ENCODE measurements at regions not wholly inside any gene's neighbourhood (a gene's known extent, or its start where the extent isn't known, plus 50 kb on each side); places are given as distances from the start of the nearest gene placed in this dataset.

DNA sequence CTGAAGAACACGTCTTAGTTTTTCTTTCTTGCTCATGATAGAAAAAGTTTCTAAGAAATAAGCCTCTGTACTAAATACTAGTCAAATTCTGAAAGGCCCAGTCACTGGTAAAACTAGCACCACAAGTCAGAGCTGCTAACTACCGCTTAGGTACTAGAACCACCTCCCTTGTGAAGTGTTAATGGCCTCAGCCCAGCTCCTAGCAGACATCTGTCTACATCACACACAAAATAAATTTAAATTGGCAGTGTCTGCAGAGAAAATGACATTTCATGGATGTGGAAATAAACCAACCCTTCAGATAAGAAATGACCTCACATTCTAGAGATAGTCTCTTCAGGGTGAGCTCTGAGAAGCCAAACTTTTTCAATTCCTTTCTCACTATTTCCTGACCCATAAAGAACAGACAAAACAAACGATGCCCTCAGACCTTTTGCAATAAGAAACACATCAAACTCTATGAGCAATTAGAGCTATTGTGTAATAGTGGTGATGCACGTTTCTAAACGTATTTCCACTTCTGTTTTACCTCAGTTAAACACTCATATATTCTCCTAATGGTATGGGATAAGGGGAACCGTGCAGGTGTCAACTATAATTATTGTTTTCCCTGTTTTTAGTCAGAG, 70.3 kb upstream of the DSG1 start:
- DNase-seq, result no peak

DNA sequence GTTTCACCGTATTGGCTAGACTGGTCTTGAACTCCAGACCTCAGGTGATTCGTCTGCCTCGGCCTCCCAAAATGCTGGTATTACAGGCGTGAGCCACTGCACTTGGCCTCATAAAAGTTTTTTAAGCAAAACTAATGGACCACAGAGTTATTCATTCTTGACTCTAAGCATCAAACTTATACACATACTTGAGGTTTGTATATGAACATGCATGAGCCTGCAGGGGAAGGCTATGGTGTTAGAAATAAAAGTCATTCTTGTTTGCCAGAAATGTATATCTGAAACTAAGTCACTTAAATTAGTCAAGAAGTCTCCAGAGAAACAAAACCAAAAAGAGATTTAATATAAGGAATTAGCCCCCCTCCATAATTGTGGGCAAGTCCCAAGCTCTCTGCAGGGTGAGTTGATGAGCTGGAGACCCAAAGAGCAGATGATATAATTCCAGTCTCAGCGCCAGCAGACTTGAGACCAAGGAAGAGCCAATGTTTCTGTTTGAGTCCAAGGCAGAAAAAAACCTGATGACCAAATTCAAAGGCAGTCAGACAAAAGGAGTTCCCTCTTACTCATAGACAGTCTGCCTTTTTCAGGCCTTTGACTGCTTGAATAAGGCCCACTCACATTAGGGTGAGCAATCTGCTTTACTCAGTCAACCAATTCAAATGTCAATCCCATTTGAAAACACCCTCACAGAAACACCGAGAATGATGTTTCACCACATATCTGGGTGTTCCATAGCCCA, 69.0 kb upstream of the DSG1 start:
- no peak for DNase-seq

DNA sequence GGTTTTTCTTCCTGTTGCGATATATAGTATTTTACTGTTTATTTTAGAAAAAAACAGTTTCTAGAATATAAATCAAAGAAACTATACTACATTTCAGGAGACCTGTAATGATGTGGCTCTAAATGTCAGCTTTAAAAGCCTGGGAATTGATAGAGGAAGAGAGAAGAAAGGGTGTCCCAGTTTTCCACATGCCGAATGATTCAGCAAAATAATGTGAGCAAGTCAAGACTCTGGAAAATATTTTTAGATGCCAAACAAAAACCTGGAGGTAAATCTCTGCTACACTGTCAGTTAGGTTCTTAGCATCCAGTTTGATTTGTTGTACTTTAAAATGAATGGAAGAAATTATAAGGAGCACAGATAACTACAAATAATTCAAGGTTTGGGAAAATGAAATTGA, 67.1 kb upstream of the DSG1 start:
- DNase-seq, result no peak

DNA sequence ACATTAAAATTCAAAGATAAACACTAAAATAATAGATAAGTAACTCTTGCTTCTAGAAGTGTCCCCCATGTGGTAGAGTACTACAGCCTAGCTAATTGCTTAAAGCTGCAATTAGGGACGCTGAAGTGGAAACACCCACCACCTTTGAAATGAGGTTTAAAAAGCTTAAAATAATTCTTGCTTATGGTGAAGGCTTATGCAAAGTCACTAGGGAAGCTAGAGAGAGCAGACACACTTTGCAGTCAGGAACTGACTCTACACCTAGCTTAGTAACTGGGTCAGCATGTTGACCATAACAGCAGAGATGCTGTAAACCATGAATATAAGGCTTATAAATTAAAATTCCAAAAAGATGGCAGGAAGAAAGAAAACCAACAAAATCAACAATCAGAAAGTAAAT, 65.4 kb upstream of the DSG1 start:
- no peak for DNase-seq

DNA sequence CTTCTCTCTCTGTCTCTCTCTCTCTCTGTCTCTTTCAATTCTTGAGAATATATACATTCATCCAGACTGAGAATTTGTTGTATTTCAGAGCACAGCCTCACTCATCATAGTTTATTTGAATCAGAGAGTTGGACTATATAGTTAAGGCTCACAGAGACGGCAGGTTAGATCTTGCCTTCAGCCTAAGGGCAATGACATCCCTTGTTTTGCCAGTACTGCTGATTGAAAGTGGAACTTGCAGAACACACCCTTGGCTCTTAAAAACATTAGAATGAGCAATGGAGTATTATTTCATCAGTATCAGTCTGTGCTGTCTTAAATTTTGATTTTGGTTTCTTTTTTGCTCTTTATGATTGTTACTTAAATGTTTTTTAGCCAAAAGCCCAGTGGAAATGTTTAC, 62.0 kb upstream of the DSG1 start:
- no peak for DNase-seq

DNA sequence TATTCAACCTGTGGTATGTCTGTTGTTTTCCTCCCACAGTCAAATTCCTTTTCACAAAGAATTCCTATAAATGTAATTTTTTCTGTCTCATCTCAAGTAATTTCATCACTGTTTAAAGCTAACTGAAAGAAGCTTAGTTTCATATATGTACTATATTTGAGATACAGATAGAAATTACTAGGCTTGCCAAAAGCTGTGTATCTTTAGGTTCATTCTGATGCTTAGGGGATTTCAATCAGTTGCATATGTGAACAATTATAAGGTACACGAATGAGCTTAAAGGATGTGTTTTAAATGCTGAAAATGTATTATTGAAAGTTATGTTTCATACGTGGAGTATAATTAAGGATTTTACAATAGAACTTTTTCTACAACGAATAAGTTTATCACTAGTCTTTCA, 59.2 kb upstream of the DSG1 start:
- DNase-seq, result no peak

DNA sequence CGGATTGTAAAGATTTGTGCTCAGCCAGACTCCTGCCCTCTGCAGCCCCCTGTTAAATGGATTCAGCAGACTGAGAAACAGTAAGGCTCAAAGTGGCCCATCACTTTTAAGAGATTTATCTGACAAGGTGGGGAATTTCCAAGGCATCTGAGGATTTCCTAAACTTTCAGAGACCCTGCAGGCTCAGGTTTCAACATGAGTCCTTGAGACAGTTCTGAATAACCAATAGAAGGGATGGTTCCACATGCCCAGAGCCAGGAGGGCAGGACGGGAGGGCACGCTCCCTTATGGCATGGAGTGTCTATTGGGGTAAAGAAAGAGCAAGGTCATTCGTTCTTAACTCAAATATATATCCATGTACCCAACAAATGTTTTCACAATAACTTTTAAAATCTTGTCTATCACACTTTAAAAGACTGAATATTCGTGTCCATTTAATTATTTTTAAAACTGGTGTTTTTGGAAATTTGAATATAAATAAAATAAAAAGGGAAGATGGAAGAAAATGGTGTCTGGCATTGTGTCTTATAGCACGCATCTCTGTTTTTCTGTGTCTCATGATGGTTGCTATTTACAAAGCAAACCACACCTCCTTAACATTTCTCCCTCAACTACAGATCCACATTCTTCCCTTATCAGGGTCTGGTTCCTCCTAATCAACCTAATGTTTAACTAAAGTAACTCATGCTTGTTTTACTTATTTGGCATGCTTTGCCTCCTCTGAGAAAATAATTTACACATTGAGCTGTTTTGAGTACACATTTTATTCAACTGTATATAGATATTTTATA, 56.0 kb upstream of the DSG1 start:
- no peak for DNase-seq

DNA sequence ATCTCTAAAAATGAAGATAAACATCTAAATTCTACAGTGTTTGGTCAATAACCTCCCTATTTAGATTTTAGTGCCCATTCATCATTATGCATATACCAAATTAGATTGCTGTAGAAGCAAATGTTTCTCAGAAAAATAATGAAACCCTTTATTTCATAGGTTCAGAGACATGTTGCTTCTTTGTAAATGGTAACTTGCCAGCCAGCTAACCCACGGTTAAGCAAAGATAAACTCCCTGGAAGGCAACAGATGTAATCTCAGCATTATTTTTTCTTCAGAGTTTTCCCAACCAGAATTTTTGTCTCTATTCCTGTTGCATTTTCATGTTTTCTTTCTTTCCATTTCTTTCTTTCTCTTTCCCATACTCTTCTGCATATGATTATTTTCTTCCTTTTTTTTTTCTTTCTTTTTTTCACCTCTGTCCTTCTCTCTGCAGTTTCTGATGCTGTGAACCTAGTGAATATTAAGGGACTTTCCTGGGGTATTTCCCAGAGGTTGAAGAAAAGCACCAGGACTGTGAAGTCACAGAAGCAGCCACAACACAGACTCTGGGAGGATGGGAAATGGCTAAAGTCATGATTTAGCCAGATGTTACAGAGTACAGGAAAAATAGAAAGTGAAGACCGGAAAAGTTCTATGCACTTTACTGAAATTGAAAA, 50.0 kb upstream of the DSG1 start:
- no peak for DNase-seq
